K562 (cell line): ENCODE measurements at regions not wholly inside any gene's neighbourhood (a gene's known extent, or its start where the extent isn't known, plus 50 kb on each side); places are given as distances from the start of the nearest gene placed in this dataset.

Experiments
- ATAC-seq: fragments of 200-7000 bp; cut with Tn5 transposase; 3 replicates; pipeline ENCODE4 v1.9.1; 2020; ENCODE audit warnings: moderate library complexity
- BruUV-seq: library from RNA; stranded (reverse); fragments of 400-500 nt; replicated peaks from 2 replicates; lab custom pipeline; 2021; lab: Mats Ljungman, UMichigan
- CTCF ChIA-PET: fragments of 300-600 bp; formaldehyde crosslinking; extraction: SDS; loops from one replicate; lab custom pipeline; 2021; ENCODE audit warnings: low intra/inter-chr PET ratio; lab: Yijun Ruan, JAX
- POLR2A ChIA-PET: fragments of 300-600, 350-650 bp; sonication (Branson Sonifier 250); formaldehyde crosslinking; extraction: SDS; loops from one replicate; lab custom pipeline; 2021; ENCODE audit warnings: antibody characterized with exemption, inconsistent platforms; lab: Yijun Ruan, JAX
- DNase-seq, 4 experiments: peaks; one replicate each; pipeline versions ENCODE4 v3.0.0 to v3.0.0-alpha.2; 2011 to 2018; ENCODE audit warnings: low spot score in 3 of 4, mixed read lengths in 3 of 4; ENCODE audit errors: extremely low read depth in 1 of 4
- FAIRE-seq: peaks from 2 replicates; lab custom pipeline; 2011; peaks lifted over from hg19 to GRCh38; lab: Jason Lieb, UNC
- H2AFZ ChIP-seq: 2 replicates; pipeline ENCODE4 v1.6.0; 2011; ENCODE audit warnings: low read depth, low read length, control low read depth, inconsistent platforms
- H3K27ac ChIP-seq: fragments of 200-600 bp; 3 replicates; pipeline ENCODE4 v1.8.0; 2011; ENCODE audit warnings: low read depth, mild to moderate bottlenecking, control low read depth, inconsistent platforms, low read length, moderate library complexity, mixed read lengths; ENCODE audit errors: extremely low read depth
- H3K27me3 ChIP-seq, 2 experiments: fragments of 300-600 bp in 1 of 2; 2 replicates in 1 of 2; 3 replicates in 1 of 2; pipeline versions ENCODE4 v1.6.0 to v1.8.0; 2011; ENCODE audit warnings: inconsistent platforms in 2 of 2, low read length in 2 of 2, mild to moderate bottlenecking in 1 of 2, mixed read lengths in 1 of 2, moderate library complexity in 1 of 2; ENCODE audit not compliant: control insufficient read depth in 2 of 2, insufficient read depth in 2 of 2
- H3K36me3 ChIP-seq: fragments of 300-600 bp; 3 replicates; pipeline ENCODE4 v1.8.0; 2011; ENCODE audit warnings: mild to moderate bottlenecking, low read length, inconsistent platforms; ENCODE audit not compliant: control insufficient read depth, insufficient read depth
- H3K4me1 ChIP-seq, 2 experiments: fragments of 200-600 bp in 1 of 2; replicated peaks in 1 of 2; 2 replicates in 1 of 2; 3 replicates in 1 of 2; pipeline versions ENCODE4 v1.5.1 to v1.8.0; 2011; ENCODE audit warnings: inconsistent platforms in 2 of 2, low read length in 2 of 2, mild to moderate bottlenecking in 1 of 2, mixed read lengths in 1 of 2, moderate library complexity in 1 of 2; ENCODE audit not compliant: control insufficient read depth in 2 of 2, insufficient read depth in 2 of 2
- H3K4me2 ChIP-seq: 2 replicates; pipeline ENCODE4 v1.6.1; 2011; ENCODE audit warnings: low read length, control low read depth, inconsistent platforms, mixed read lengths; ENCODE audit not compliant: insufficient read depth
- H3K4me3 ChIP-seq: fragments of 200-600 bp; sonication (generic), shearing (Covaris generic); 2 replicates; pipeline ENCODE4 v1.5.1; 2016; ENCODE audit warnings: control low read depth, inconsistent platforms
- H3K79me2 ChIP-seq: fragments of 200-600 bp; 3 replicates; pipeline ENCODE4 v1.8.0; 2011; ENCODE audit warnings: low read length, inconsistent platforms; ENCODE audit not compliant: control insufficient read depth, insufficient read depth
- H3K9ac ChIP-seq, 2 experiments: 2 replicates each; pipeline versions ENCODE4 v1.6.0 to v1.6.1; 2011; ENCODE audit warnings: low read depth in 2 of 2, low read length in 2 of 2, control low read depth in 1 of 2, inconsistent platforms in 1 of 2, mild to moderate bottlenecking in 1 of 2, mixed read lengths in 1 of 2; ENCODE audit not compliant: insufficient read depth in 1 of 2
- H3K9me1 ChIP-seq: one replicate; pipeline ENCODE4 v1.6.0; 2011; ENCODE audit warnings: inconsistent platforms, mild to moderate bottlenecking, low read length, moderate library complexity; ENCODE audit not compliant: control insufficient read depth, insufficient read depth
- H3K9me3 ChIP-seq: replicated peaks from 2 replicates; pipeline ENCODE4 v1.5.1; 2011; ENCODE audit warnings: low read depth, low read length, inconsistent platforms; ENCODE audit not compliant: control insufficient read depth, insufficient read depth
- H4K20me1 ChIP-seq: replicated peaks from 2 replicates; pipeline ENCODE4 v1.6.1; 2011; ENCODE audit warnings: low read length, inconsistent platforms, mixed read lengths; ENCODE audit not compliant: control insufficient read depth, insufficient read depth
- ADNP ChIP-seq: fragments of 200-800 bp; sonication (Bioruptor generic); IDR thresholded peaks from 2 replicates; pipeline ENCODE4 v1.6.1; 2016; ENCODE audit warnings: missing genetic modification characterization, missing compliant biosample characterization
- ATF4 ChIP-seq: fragments of 450-650 bp; formaldehyde crosslinking; IDR thresholded peaks from 2 replicates; pipeline ENCODE4 v1.4.0; 2022; ENCODE audit warnings: mild to moderate bottlenecking, moderate library complexity
- BACH1 ChIP-seq: fragments of 200-800 bp; sonication (Bioruptor generic); IDR thresholded peaks from 2 replicates; pipeline ENCODE4 v1.6.1; 2016; ENCODE audit warnings: missing genetic modification characterization, missing compliant biosample characterization
- CBFA2T3 ChIP-seq: fragments of 450-650 bp; IDR thresholded peaks from 2 replicates; pipeline ENCODE4 v1.6.1; 2017
- E4F1 ChIP-seq: fragments of 250-450 bp; sonication (Bioruptor Pico); IDR thresholded peaks from 2 replicates; pipeline ENCODE4 v1.5.0; 2021; ENCODE audit warnings: mild to moderate bottlenecking, borderline replicate concordance
- ELF2 ChIP-seq: fragments of 250-450 bp; sonication (Bioruptor Pico); IDR thresholded peaks from 2 replicates; pipeline ENCODE4 v1.5.0; 2021; ENCODE audit warnings: mild to moderate bottlenecking
- NFIC ChIP-seq: fragments of 450-650 bp; IDR thresholded peaks from 2 replicates; pipeline ENCODE4 v1.6.1; 2017; ENCODE audit warnings: mild to moderate bottlenecking, inconsistent platforms
- PHTF2 ChIP-seq: fragments of 250-450 bp; sonication (Bioruptor Pico); IDR thresholded peaks from 2 replicates; pipeline ENCODE4 v1.5.0; 2021; ENCODE audit warnings: mild to moderate bottlenecking
- SMARCC2 ChIP-seq: fragments of 450-650 bp; IDR thresholded peaks from 2 replicates; pipeline ENCODE4 v1.6.1; 2017; ENCODE audit warnings: antibody characterized with exemption, moderate library complexity, mild to moderate bottlenecking, low read depth
- THAP12 ChIP-seq: fragments of 250-450 bp; sonication (Bioruptor Pico); IDR thresholded peaks from 2 replicates; pipeline ENCODE4 v1.9.0; 2021; ENCODE audit warnings: mild to moderate bottlenecking, inconsistent platforms
- WGBS: fragments of 100-300 bp; shearing (Covaris generic); methylation state at CpG from one replicate; pipeline ENCODE4 v1.1.6; 2016; ENCODE audit warnings: low coverage, mixed read lengths; ENCODE audit not compliant: insufficient coverage; ENCODE audit errors: missing lambda C conversion rate; 5-methylcytosine and 5-hydroxymethylcytosine counted together
- in situ Hi-C: fragments of 300-500 bp; cut with MboI; formaldehyde crosslinking; loops from 4 replicates; pipeline ENCODE4 v1.15.0; 2018; ENCODE audit warnings: inconsistent platforms, mixed read lengths
- intact Hi-C: fragments of 100-400 bp; cut with micrococcal nuclease; formaldehyde crosslinking; loops from 2 replicates; pipeline ENCODE4 v1.14.2; 2022

- H4K20me1 ChIP-seq = no peaks in the 10 kb centered on the region; the same call in 1 of the 2 replicates
- H3K4me1 ChIP-seq = peaks cover 0 to 3% of the 10 kb centered on the region in 2 experiments; a peak in 3 of 5 replicates
- peaks cover 22% of the 10 kb centered on the region for H3K36me3 ChIP-seq
- DNase-seq (no peak), ATAC-seq (no peak), FAIRE-seq (no peak)
- H3K9me3 ChIP-seq = no peaks in the 10 kb centered on the region
- H3K4me3 ChIP-seq = no peak overlapping the region
- ChIA-PET POLR2A (interaction anchor here (0.6 kb wide), 1 partner anchor 18 kb away, joined by 3 read pairs; no protein-coding TSS in a partner anchor), CTCF (no interaction called here)
- peaks cover 31% of the 10 kb centered on the region for H3K79me2 ChIP-seq
- no peak overlapping the region for H3K4me2 ChIP-seq
- no peaks in the 10 kb centered on the region for H3K27me3 ChIP-seq
- in situ Hi-C loops = no loop called here
- no peak overlapping the region for H3K9ac ChIP-seq
- WGBS = 88% methylated on average over 9 of the region's 9 CpGs
- H2AFZ ChIP-seq = no peak overlapping the region
- peaks cover 2% of the 10 kb centered on the region for H3K9me1 ChIP-seq
- TF ChIP-seq NFIC (no peak), CBFA2T3 (no peak), ADNP (no peak), THAP12 (CRISPR knock-in tag) (no peak), ELF2 (CRISPR knock-in tag) (no peak), PHTF2 (CRISPR knock-in tag) (no peak), BACH1 (no peak), ATF4 (CRISPR knock-in tag) (no peak), E4F1 (CRISPR knock-in tag) (no peak), SMARCC2 (no peak)
- intact Hi-C loops = no loop called here
- no peak overlapping the region for H3K27ac ChIP-seq
- no TSS peak for BruUV-seq
Observed at GRCh38 chr22:49508561-49508960, 319.1 kb downstream of the BRD1 start.
